ENCODE measurements at regions not wholly inside any gene's neighbourhood (a gene's known extent, or its start where the extent isn't known, plus 50 kb on each side); places are given as distances from the start of the nearest gene placed in this dataset.

DNA sequence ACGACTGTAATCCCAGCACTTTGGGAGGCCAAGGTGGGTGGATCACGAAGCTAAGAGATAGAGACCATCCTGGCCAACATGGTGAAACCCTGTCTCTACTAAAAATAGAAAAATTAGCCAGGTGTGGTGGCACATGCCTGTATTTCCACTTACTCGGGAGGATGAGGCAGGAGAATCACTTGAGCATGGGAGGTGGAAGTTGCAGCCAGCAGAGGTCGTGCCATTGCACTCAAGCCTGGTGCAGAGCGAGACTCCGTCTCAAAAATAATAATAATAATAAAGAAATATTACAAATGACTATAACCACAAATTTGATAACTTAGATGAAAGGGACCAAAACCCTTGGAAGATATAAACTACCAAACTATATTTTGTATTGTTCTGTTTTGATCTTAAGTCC, 226.3 kb upstream of the GULP1 start:
- TF ChIP-seq, protein P1, sequence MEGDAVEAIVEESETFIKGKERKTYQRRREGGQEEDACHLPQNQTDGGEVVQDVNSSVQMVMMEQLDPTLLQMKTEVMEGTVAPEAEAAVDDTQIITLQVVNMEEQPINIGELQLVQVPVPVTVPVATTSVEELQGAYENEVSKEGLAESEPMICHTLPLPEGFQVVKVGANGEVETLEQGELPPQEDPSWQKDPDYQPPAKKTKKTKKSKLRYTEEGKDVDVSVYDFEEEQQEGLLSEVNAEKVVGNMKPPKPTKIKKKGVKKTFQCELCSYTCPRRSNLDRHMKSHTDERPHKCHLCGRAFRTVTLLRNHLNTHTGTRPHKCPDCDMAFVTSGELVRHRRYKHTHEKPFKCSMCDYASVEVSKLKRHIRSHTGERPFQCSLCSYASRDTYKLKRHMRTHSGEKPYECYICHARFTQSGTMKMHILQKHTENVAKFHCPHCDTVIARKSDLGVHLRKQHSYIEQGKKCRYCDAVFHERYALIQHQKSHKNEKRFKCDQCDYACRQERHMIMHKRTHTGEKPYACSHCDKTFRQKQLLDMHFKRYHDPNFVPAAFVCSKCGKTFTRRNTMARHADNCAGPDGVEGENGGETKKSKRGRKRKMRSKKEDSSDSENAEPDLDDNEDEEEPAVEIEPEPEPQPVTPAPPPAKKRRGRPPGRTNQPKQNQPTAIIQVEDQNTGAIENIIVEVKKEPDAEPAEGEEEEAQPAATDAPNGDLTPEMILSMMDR (IDR thresholded peaks at IDR 0.05; ENCODE audit: insufficient read depth, missing control alignments): no peak
- FAIRE-seq (no peak), DNase-seq (ENCODE audit: insufficient read length, low spot score) (no peak)

DNA sequence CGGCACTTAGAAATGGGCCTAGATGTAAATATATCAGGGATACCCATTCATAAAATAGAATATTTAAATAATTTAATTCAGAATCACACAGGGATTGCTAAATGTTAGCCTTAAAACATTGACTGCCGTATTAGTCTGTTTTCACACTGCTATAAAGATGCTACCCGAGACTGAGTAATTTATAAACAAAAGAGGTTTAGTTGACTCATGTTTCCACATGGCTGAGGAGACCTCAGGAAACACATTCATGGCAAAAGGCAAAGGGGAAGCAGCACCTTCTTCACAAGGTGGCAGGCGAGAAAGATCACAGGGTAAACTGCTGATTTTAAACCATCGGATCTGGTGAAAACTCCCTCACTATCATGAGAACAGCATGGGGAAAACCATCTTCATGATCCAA, 223.6 kb upstream of the GULP1 start:
- DNase-seq (ENCODE audit: insufficient read length, low spot score) (no peak), FAIRE-seq (no peak)
- TF ChIP-seq, protein P1 (IDR thresholded peaks at IDR 0.05; ENCODE audit: insufficient read depth, missing control alignments): no peak

DNA sequence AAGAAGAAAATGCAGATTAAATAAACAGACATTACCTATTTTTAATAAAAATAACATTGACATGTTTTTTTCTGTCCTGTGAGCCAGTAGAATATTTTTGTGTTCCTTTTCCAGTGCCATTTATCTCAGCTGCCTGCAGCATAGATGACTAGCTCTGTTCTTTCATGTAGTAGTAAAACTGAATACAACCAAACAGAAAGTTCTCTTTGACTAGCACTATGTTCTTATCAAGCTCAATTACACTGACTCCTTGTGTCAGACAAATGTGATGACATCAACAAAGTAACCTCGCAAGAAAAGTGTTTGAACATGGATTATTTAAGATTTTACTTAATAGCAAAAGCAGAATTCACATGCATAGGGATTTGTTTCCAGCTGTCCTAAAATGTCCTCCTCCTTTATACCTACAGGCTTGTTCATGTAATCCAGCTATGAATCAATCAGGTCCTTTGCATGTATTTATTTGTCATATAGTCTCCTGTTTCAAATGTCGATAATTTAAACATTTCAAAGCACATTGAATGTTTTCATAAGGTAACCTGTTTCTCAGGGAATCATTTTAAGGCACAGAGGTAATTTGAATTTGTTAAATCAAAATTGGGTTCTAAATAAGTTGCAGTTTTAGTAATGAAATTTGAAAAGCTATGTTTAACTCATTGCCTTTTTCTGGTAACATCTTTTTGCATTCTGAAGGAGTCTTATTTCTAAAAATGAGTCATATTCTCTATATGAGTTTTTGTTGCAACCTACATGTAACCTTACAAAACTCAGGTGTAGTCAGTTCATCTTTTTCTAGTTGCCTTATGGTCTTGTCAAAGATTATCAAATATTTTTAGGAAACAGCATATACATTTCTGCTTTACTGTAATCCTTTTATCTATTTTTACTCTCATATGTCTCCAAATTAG, 215.3 kb upstream of the GULP1 start:
- TF ChIP-seq, protein P1 (IDR thresholded peaks at IDR 0.05; ENCODE audit: insufficient read depth, missing control alignments): no peak
- DNase-seq (ENCODE audit: insufficient read length, low spot score): no peak
- no peak for FAIRE-seq

DNA sequence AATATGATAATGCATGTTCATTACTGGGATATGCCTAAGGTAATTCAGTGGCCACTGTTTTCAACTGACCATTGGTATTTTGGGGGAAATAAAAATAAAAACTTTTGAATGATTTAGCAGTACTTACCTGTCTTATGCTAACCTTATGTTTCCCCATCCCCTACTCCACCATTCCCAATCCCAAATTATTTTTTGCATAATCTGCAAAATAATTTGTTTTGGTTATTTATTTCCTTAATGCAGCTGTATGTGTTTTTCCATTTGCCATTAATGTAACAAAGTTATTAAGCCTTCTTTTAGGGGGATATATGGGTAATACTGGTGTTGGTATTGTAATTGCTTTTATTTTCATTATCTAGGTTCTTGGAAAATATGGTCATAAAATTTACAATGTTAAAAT, 213.9 kb upstream of the GULP1 start:
- no peak for FAIRE-seq
- DNase-seq (ENCODE audit: insufficient read length, low spot score): no peak
- TF ChIP-seq, protein P1 (IDR thresholded peaks at IDR 0.05; ENCODE audit: insufficient read depth, missing control alignments): no peak

DNA sequence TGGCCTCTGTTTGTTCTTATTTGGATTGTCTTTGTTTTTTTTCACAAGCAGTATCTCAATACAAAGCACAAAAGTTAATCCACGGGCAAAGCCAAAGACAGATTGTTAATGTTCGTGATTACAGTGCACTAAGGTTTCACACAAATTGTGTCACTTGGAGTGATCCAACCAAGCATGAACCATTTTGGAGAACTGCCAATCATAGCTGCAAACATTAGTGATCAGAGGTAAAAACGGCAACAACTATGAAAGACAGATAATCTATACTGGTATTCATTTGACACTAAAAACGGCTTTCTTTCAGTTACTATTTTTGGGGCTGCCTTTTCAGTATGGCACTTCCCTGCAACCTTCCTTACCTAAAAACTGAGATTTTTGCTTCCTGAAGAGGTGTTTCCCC, 213.1 kb upstream of the GULP1 start:
- FAIRE-seq (no peak), DNase-seq (ENCODE audit: insufficient read length, low spot score) (no peak)
- TF ChIP-seq, protein P1 (IDR thresholded peaks at IDR 0.05; ENCODE audit: insufficient read depth, missing control alignments): no peak

DNA sequence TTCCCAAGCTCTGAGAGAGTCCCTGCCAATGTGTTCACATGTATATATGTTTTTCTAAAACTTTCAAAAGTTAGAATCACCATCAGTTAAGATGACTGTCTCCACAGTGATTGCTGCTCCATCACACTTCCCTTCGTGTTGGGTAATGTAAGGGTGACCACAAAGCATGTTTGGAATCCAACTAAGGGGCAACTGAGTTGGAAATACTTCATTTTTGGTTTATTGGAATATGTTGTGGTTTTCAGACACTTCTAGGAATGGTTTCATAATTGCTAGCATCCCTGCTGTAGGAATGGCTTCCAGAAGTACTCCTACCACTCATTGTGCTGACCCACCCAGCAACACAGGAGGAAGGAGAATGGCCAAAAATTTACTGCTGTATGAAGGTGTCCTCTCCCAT, 212.5 kb upstream of the GULP1 start:
- TF ChIP-seq, protein P1 (IDR thresholded peaks at IDR 0.05; ENCODE audit: insufficient read depth, missing control alignments): no peak
- no peak for DNase-seq (ENCODE audit: insufficient read length, low spot score)
- no peak for FAIRE-seq

DNA sequence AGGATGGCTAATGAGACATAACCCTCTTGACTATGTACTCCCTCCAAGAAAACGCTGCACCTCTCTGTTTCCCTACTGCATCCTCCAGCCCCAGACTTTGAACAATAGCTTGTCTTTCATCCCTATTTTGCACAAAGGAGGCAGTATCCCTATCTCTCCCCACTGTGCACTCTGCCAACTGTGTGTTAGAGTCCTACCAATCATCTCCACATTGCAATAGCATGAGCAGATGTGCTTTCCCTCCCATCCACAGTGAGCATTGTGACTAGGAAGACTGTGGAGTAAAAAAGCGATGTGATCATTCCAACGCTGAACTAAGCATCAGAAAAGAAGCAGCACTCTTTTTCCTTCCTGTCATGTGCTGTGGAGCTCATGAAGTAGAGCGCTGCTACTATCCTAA, 206.3 kb upstream of the GULP1 start:
- FAIRE-seq: no peak
- no peak for DNase-seq (ENCODE audit: insufficient read length, low spot score)
- TF ChIP-seq, protein P1 (IDR thresholded peaks at IDR 0.05; ENCODE audit: insufficient read depth, missing control alignments): no peak
